H1 (cell line): ENCODE measurements at regions not wholly inside any gene's neighbourhood (a gene's known extent, or its start where the extent isn't known, plus 50 kb on each side); places are given as distances from the start of the nearest gene placed in this dataset.

Experiments
- CTCF ChIP-seq, 3 experiments: IDR thresholded peaks; 1 replicate in 2 of 3; 2 replicates in 1 of 3; pipeline versions ENCODE4 v1.5.1 to v1.6.1; 2011; ENCODE audit warnings: low read length in 3 of 3, mild to moderate bottlenecking in 3 of 3, inconsistent platforms in 2 of 3, low read depth in 1 of 3, moderate library complexity in 1 of 3; ENCODE audit not compliant: insufficient read depth in 1 of 3; ENCODE audit errors: control extremely low read depth in 1 of 3
- POLR2A ChIP-seq, 2 experiments: IDR thresholded peaks; 1 replicate in 1 of 2; 2 replicates in 1 of 2; pipeline ENCODE4 v1.6.1; 2011; ENCODE audit warnings: low read depth in 2 of 2, low read length in 2 of 2, mild to moderate bottlenecking in 2 of 2; ENCODE audit errors: control extremely low read depth in 1 of 2
- RBBP5 ChIP-seq: IDR thresholded peaks from 2 replicates; pipeline ENCODE4 v1.7.1; 2012; ENCODE audit warnings: low read depth, mild to moderate bottlenecking, inconsistent platforms, low read length, moderate library complexity, borderline replicate concordance
- SIRT6 ChIP-seq: IDR thresholded peaks from one replicate; pipeline ENCODE4 v1.7.1; 2012; ENCODE audit warnings: low read length, inconsistent platforms
- TF ChIP-seq, protein P1 (sequence below): IDR thresholded peaks from 2 replicates; pipeline ENCODE4 v1.6.1; 2012; ENCODE audit warnings: low read length, inconsistent platforms

DNA sequence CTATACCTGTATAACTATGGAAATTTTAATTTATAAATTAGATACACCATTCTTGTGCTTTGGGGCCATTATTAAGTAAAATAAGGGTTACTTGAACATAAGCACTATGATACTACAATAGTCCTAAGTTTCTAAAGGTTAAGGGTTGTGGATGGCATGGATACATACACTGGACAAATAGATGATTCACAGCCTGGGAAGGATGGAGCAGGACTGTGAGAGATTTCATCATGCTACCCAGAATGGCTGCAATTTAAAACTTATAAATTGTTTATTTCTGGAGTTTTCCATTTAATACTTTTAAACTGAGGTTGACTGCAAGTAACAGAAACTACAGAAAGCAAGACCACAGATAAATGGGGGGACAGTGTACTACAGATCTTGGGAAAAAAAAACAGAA, 295.8 kb upstream of the ZNF804A start:
- TF ChIP-seq, protein P1, sequence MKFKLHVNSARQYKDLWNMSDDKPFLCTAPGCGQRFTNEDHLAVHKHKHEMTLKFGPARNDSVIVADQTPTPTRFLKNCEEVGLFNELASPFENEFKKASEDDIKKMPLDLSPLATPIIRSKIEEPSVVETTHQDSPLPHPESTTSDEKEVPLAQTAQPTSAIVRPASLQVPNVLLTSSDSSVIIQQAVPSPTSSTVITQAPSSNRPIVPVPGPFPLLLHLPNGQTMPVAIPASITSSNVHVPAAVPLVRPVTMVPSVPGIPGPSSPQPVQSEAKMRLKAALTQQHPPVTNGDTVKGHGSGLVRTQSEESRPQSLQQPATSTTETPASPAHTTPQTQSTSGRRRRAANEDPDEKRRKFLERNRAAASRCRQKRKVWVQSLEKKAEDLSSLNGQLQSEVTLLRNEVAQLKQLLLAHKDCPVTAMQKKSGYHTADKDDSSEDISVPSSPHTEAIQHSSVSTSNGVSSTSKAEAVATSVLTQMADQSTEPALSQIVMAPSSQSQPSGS, result no peak
- TF ChIP-seq POLR2A (IDR thresholded peaks at IDR 0.05; ENCODE audit: control extremely low read depth in 1 of 2, low read depth in 2 of 2, low read length in 2 of 2), result no peak
- TF ChIP-seq CTCF (IDR thresholded peaks at IDR 0.05; ENCODE audit: control extremely low read depth in 1 of 3, insufficient read depth in 1 of 3, low read depth in 1 of 3, low read length in 3 of 3), result no peak
- no peak for TF ChIP-seq SIRT6
- TF ChIP-seq RBBP5, result no peak
